Stimulated activated CD4-positive, alpha-beta T cell treated with anti-CD3 and anti-CD28 coated beads, Interleukin-15, amount 100 ng/mL, for 48 hours (primary cell): ENCODE measurements at regions not wholly inside any gene's neighbourhood (a gene's known extent, or its start where the extent isn't known, plus 50 kb on each side); places are given as distances from the start of the nearest gene placed in this dataset.
"Not testable (repeated sequence)": the region's sequence is repeated elsewhere in the genome, so short reads cannot be mapped to it uniquely, and the experiment has no call there.

Experiments used
- DNase-seq, 2 donors: peaks; one replicate each; pipeline ENCODE4 v3.0.0-alpha.2; 2020; ENCODE audit warnings: low read depth in 2 of 2

DNA sequence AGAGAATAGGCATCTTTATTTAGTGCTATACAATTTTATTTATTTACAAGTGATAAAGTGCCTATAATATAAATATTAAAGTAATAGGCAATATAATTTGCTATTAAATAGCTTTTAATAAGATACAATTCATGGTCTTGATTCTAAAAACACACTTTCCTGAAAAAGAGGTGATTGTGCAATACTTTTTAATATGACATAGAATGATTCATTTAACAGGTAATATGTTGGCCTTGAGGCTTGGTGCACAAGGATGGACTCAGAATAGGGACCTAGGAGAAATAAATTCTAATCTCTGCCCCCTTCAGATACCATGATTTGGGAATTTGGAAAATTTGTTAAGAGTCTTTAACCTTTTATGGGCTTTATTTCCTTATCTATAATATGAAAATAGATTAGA lies 149.9 kb upstream of the FUT9 start:
- DNase-seq = no peak

GRCh38 chr6:95866732-95867131 lies 149.0 kb upstream of the FUT9 start:
- DNase-seq = no peak

DNA sequence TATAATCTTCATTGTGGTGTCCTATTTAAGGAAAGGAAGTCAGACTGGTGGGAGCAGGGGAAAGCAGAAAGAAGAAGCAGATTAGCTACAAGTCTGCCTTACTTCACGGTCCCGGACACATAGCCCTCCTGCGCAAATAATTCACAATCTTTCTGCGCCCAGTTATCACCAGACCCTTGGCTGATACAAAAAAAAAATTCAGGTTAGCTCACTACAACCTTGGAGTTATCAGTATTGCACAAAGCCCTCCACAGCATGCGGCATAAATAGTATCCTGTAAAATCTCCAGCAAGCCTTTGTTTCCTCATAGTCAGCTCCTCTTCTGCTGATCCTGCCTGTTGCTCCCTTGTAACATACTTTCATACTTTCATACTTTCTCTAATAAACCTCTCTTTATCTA lies 148.6 kb upstream of the FUT9 start:
- no peak for DNase-seq

- no peak for DNase-seq
Observed at GRCh38 chr6:95877480-95877879, 138.3 kb upstream of the FUT9 start.

- no peak for DNase-seq
Observed at GRCh38 chr6:95879856-95880255, 135.9 kb upstream of the FUT9 start.

DNA sequence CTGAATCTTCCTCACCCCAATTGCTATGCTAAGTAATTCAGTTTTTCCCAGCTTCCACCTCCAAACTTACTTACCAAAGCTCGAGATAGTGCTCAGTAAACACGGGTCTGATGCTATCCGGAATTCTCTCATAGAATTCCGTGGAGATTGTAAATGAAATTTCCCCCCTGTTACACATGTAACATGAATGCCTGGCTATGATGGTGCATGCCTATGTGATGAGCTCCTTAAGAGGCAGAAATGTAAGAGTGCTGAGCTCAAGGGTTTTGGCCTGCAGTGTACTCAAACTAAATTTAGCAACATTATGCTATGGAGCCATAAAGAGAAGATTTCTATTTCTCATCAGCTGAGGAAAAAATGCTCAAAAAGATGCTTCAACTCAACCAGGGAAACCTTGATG lies 133.4 kb upstream of the FUT9 start:
- no peak for DNase-seq

GRCh38 chr6:95888711-95889110 lies 127.1 kb upstream of the FUT9 start:
- not testable (repeated sequence) for DNase-seq

- no peak for DNase-seq
Observed at GRCh38 chr6:95905132-95905531, 110.6 kb upstream of the FUT9 start.

DNA sequence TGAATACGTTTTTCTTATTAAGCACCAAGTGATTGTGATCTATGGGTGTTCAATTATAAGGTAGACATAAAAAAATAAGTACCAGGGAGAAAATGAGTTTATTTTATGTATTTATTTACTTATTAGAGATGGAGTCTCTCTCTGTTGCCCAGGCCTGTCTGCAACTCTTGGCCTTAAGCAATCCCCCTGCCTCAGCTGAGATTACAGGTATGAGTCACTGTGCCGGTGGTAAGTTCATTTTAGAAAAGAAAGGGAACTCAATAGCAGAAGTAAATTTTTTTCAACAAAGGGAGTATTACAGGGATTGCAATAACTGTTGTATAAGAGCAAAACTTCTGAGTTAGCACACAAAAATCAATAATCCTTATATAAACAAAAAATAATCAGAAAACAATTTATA lies 98.7 kb upstream of the FUT9 start:
- DNase-seq = no peak

DNA sequence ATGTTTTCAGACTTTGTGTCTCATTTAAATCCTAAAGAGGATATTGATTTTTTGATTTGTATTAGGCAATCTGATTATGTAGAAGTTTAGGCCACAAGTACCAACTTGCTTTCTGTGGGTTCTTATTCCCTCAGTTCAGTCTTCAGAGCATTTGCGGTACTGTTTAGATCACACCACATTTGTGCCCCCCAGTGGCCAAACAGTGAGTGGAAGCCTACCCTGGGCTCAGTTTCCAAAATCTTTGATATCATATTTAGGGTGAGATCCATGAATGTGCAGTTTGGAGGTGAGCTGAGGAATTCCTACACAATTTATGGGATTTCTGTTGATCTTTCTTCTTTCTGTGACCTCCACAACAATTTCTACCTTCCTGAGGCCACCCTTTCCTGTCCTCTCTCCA lies 92.3 kb upstream of the FUT9 start:
- DNase-seq = no peak

- no peak for DNase-seq
Observed at GRCh38 chr6:95935736-95936135, 80.0 kb upstream of the FUT9 start.

DNA sequence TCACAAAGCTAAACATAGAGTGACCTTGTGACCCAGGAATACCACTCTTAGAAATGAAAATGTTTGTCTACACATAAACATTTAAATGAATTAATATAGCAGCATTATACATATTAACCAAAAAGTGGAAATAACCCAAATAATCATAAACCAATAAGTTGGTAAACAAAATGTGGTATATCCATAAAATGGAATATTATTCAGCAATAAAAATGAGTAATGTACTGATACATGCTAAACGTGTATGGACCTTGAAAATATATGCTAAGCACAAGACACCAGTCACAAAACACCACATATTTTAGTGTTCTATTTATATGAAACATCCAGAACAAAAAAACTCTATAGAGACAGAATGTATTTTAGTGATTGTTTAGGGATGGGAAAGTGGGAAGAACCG lies 68.9 kb upstream of the FUT9 start:
- DNase-seq = no peak

DNA sequence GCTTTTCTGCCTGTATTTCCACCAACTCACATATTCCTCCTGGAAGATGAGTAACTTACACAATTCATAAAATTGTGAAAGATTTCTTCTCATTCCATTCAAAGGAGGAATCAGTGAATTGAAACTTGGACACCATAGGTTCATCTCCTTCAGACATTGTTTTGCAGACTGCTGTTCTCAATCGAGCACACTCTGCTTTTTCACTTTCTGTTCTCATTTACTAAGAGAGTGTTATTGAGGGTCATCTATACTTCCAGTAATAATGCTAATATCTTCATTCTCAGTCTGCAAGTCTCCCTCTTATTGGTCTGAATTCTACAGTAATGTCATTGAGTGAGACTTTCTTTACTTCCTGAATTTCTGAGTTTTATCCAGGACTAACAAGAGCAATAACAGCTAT lies 67.5 kb upstream of the FUT9 start:
- no peak for DNase-seq

DNA sequence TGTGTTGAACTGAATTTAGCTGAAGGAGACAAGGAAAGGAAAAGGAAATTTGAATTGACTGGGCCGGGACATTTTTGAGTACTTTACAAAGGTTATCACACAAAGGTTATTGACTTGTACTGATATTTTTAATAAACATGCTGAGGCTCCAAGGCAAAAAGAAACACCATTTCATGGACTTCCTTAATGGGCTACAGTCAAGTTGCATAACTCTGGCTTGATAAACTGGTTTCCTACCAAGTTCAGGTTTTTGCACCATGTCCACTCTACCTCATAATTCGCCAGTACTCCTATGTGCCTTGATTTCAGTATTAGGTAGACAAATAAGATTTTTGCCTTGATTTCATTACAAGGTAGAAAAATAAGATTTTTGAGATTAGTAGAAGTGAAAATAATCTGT lies 65.8 kb upstream of the FUT9 start:
- DNase-seq = no peak

- no peak for DNase-seq
Observed at GRCh38 chr6:95958686-95959085, 57.1 kb upstream of the FUT9 start.

GRCh38 chr6:95959261-95959660 lies 56.5 kb upstream of the FUT9 start:
- no peak for DNase-seq
